ENCODE measurements at regions not wholly inside any gene's neighbourhood (a gene's known extent, or its start where the extent isn't known, plus 50 kb on each side); places are given as distances from the start of the nearest gene placed in this dataset.

- H3K9ac ChIP-seq (ENCODE audit: extremely low read depth, insufficient read length, low read length) = no peak overlapping the region
- H3K9me3 ChIP-seq (ENCODE audit: control insufficient read depth, low read depth, low read length) = no peaks in the 10 kb centered on the region
- H2AK5ac ChIP-seq (ENCODE audit: insufficient read length, low read length) = no peak overlapping the region
- no peak overlapping the region for H2AFZ ChIP-seq (ENCODE audit: low read length)
- Mint-ChIP-seq H3K9me3 (no peaks in the 10 kb centered on the region; a peak in 1 of 5 replicates), H3K36me3 (ENCODE audit: insufficient read depth in 1 of 3, low read depth in 3 of 3) (no peaks in the 10 kb centered on the region), H3K4me1 (peaks cover 30 to 38% of the 10 kb centered on the region in 2 experiments), H3K27me3 (ENCODE audit: low read depth) (peaks cover 43% of the 10 kb centered on the region), H3K27ac (no peak overlapping the region), H3K4me3 (peak overlapping the region; percentile 51 to 73)
- H2BK120ac ChIP-seq (ENCODE audit: low read depth, low read length, poor library complexity, severe bottlenecking) = no peak overlapping the region
- TF ChIP-seq CTCF (conservative IDR thresholded peaks at IDR 0.05) = no peak
- H2BK20ac ChIP-seq (ENCODE audit: low read depth, low read length, poor library complexity, severe bottlenecking) = no peak overlapping the region
- H3K4me2 ChIP-seq (ENCODE audit: insufficient read depth, insufficient read length, low read length) = peak overlapping the region; percentile 31
- H3K18ac ChIP-seq (ENCODE audit: insufficient read length, low read depth, low read length) = no peak overlapping the region
- H3K56ac ChIP-seq (ENCODE audit: insufficient read length, low read depth, low read length) = no peak overlapping the region
- no peak overlapping the region for H3K23ac ChIP-seq (ENCODE audit: insufficient read length, low read depth, low read length)
- no peaks in the 10 kb centered on the region for H3K79me1 ChIP-seq (ENCODE audit: insufficient read depth, low read depth, low read length, poor library complexity, severe bottlenecking)
- no peak overlapping the region for H4K91ac ChIP-seq (ENCODE audit: insufficient read length, low read depth, low read length)
- H3K27ac ChIP-seq (ENCODE audit: insufficient read length, low read depth, low read length) = no peak overlapping the region
- H3K27me3 ChIP-seq (ENCODE audit: insufficient read depth, low read length) = 0 out of 2 replicates have a peak, but pooled peaks cover 2% of the 10 kb centered on the region
- no peak overlapping the region for H3K4ac ChIP-seq (ENCODE audit: low read depth, low read length)
- WGBS (ENCODE audit: extremely low coverage, insufficient read length, low lambda C conversion rate) = no CpG with 5 or more reads among the region's 12 CpGs
- no peaks in the 10 kb centered on the region for H3K79me2 ChIP-seq (ENCODE audit: insufficient read depth, low read length)
- no peaks in the 10 kb centered on the region for H4K20me1 ChIP-seq (ENCODE audit: control insufficient read depth, insufficient read depth, insufficient read length)
- H4K5ac ChIP-seq (ENCODE audit: insufficient read length, low read depth, low read length) = no peak overlapping the region
- no peak overlapping the region for H2BK5ac ChIP-seq (ENCODE audit: insufficient read length, low read length)
- H3T11ph ChIP-seq (ENCODE audit: low read length) = no peak overlapping the region
- DNase-seq = no peak
- H3K23me2 ChIP-seq (ENCODE audit: insufficient read length, low read depth, low read length, poor library complexity, severe bottlenecking) = no peaks in the 10 kb centered on the region
- H3K14ac ChIP-seq (ENCODE audit: insufficient read depth, low read length) = no peak overlapping the region
- H2BK15ac ChIP-seq (ENCODE audit: low read depth, low read length) = no peak overlapping the region
- H3K4me1 ChIP-seq (ENCODE audit: insufficient read depth, low read length) = peaks cover 12% of the 10 kb centered on the region; the same call in 1 of the 2 replicates
- no peak overlapping the region for H2BK12ac ChIP-seq (ENCODE audit: insufficient read length, low read depth, low read length)
- no peak overlapping the region for H4K8ac ChIP-seq (replicated peaks; ENCODE audit: insufficient read length, low read depth, low read length)
Measured at GRCh38 chr12:107581619-107582015, 104.0 kb upstream of the PWP1 start.

All from H9 (cell line).